HepG2 (cell line): ENCODE measurements at regions not wholly inside any gene's neighbourhood (a gene's known extent, or its start where the extent isn't known, plus 50 kb on each side); places are given as distances from the start of the nearest gene placed in this dataset.

Experiments
- BHLHE40 ChIP-seq: IDR thresholded peaks from 2 replicates; pipeline ENCODE4 v1.6.1; 2011; ENCODE audit warnings: low read length, improper control_type of control experiment
- GABPA ChIP-seq, 2 experiments: IDR thresholded peaks; 2 replicates each; pipeline ENCODE4 v1.6.1; 2011 to 2016; ENCODE audit warnings: low read depth in 2 of 2, low read length in 1 of 2, missing biosample characterization in 1 of 2, missing genetic modification characterization in 1 of 2
- MIER3 ChIP-seq: IDR thresholded peaks from 2 replicates; pipeline ENCODE4 v1.6.1; 2016; ENCODE audit warnings: missing compliant biosample characterization, borderline replicate concordance
- RFXAP ChIP-seq: sonication (generic); formaldehyde crosslinking; IDR thresholded peaks from 2 replicates; pipeline ENCODE4 v1.4.0; 2020; ENCODE audit warnings: missing genetic modification reagents, borderline replicate concordance
- RXRA ChIP-seq: sonication (generic); formaldehyde crosslinking; IDR thresholded peaks from 2 replicates; pipeline ENCODE4 v1.5.1; 2020; ENCODE audit warnings: missing genetic modification reagents

GRCh38 chrY:14373608-14374007 is 150.7 kb upstream of the NLGN4Y start:
- no peak for TF ChIP-seq RFXAP (CRISPR knock-in tag)
- TF ChIP-seq MIER3 (CRISPR knock-in tag) = no peak
- TF ChIP-seq GABPA (IDR thresholded peaks at IDR 0.05; ENCODE audit: low read depth, low read length) = no peak
- no peak for TF ChIP-seq GABPA (CRISPR knock-in tag; IDR thresholded peaks at IDR 0.05; ENCODE audit: low read depth)
- TF ChIP-seq RXRA = no peak
- no peak for TF ChIP-seq BHLHE40
